H1 (cell line): ENCODE measurements at regions not wholly inside any gene's neighbourhood (a gene's known extent, or its start where the extent isn't known, plus 50 kb on each side); places are given as distances from the start of the nearest gene placed in this dataset.

Experiments
- CTCF ChIA-PET: fragments of 300-600 bp; sonication (Branson Sonifier 250); formaldehyde crosslinking; loops from one replicate; lab custom pipeline; 2021; ENCODE audit not compliant: partially characterized antibody; lab: Charles Lee
- POLR2A ChIA-PET: fragments of 300-600 bp; sonication (Branson Sonifier 250); formaldehyde crosslinking; loops from one replicate; lab custom pipeline; 2021; ENCODE audit warnings: inconsistent platforms; ENCODE audit not compliant: partially characterized antibody; lab: Charles Lee
- DNase-seq, 2 experiments: peaks; one replicate each; pipeline versions ENCODE4 v3.0.0 to v3.0.0-alpha.2; 2010 to 2022; ENCODE audit warnings: low spot score in 2 of 2, low read depth in 1 of 2, mixed read lengths in 1 of 2
- FAIRE-seq: peaks from 2 replicates; lab custom pipeline; 2011; peaks lifted over from hg19 to GRCh38; lab: Jason Lieb, UNC
- H2AFZ ChIP-seq: 2 replicates; pipeline ENCODE4 v1.8.1; 2012; ENCODE audit warnings: low read length, inconsistent platforms
- H2AK5ac ChIP-seq: 2 replicates; pipeline ENCODE4 v1.6.1; 2013; ENCODE audit warnings: low read depth, low read length
- H2BK120ac ChIP-seq: replicated peaks from 2 replicates; pipeline ENCODE3; 2013; ENCODE audit warnings: low read depth, low read length, inconsistent platforms
- H2BK12ac ChIP-seq: 2 replicates; pipeline ENCODE4 v1.6.1; 2013; ENCODE audit warnings: low read depth, low read length
- H2BK15ac ChIP-seq: 2 replicates; pipeline ENCODE4 v1.6.1; 2013; ENCODE audit warnings: low read length
- H2BK20ac ChIP-seq: 2 replicates; pipeline ENCODE4 v1.6.1; 2013; ENCODE audit warnings: low read length
- H2BK5ac ChIP-seq: 2 replicates; pipeline ENCODE4 v1.6.1; 2013; ENCODE audit warnings: low read depth, low read length
- H3K14ac ChIP-seq: 2 replicates; pipeline ENCODE4 v1.6.1; 2013; ENCODE audit warnings: inconsistent platforms; ENCODE audit not compliant: insufficient read length
- H3K18ac ChIP-seq: 2 replicates; pipeline ENCODE4 v1.6.1; 2013; ENCODE audit warnings: low read length; ENCODE audit errors: extremely low read depth
- H3K23ac ChIP-seq: 2 replicates; pipeline ENCODE4 v1.6.1; 2013; ENCODE audit warnings: inconsistent platforms; ENCODE audit not compliant: insufficient read length
- H3K23me2 ChIP-seq: 2 replicates; pipeline ENCODE4 v1.6.1; 2013; ENCODE audit warnings: low read depth, low read length
- H3K27ac ChIP-seq: 2 replicates; pipeline ENCODE4 v1.6.1; 2011; ENCODE audit warnings: low read depth, low read length, inconsistent platforms
- H3K27me3 ChIP-seq, 4 experiments: replicated peaks in 1 of 4; 1 replicate in 1 of 4; 2 replicates in 3 of 4; pipeline versions ENCODE4 v1.6.1 to v1.8.1; 2011 to 2013; ENCODE audit warnings: low read length in 3 of 4, mild to moderate bottlenecking in 3 of 4, inconsistent platforms in 2 of 4, mixed read lengths in 2 of 4, moderate library complexity in 1 of 4; ENCODE audit not compliant: control insufficient read depth in 3 of 4, insufficient read depth in 3 of 4; ENCODE audit errors: extremely low read depth in 1 of 4
- H3K36me3 ChIP-seq, 4 experiments: 2 replicates each; pipeline versions ENCODE4 v1.6.1 to v1.8.1; 2011 to 2013; ENCODE audit warnings: mild to moderate bottlenecking in 4 of 4, low read length in 3 of 4, moderate library complexity in 2 of 4, control low read depth in 1 of 4, inconsistent platforms in 1 of 4; ENCODE audit not compliant: insufficient read depth in 4 of 4, control insufficient read depth in 2 of 4
- H3K4ac ChIP-seq: replicated peaks from 2 replicates; pipeline ENCODE3; 2013; ENCODE audit warnings: low read length, low read depth, mixed read lengths, inconsistent platforms; ENCODE audit not compliant: insufficient read length
- H3K4me1 ChIP-seq, 4 experiments: replicated peaks in 1 of 4; 1 replicate in 1 of 4; 2 replicates in 3 of 4; pipeline versions ENCODE4 v1.6.1 to v1.8.1; 2011 to 2013; ENCODE audit warnings: low read length in 3 of 4, inconsistent platforms in 2 of 4, mixed read lengths in 1 of 4; ENCODE audit not compliant: insufficient read depth in 4 of 4, control insufficient read depth in 3 of 4
- H3K4me2 ChIP-seq, 2 experiments: 2 replicates each; pipeline versions ENCODE4 v1.6.1 to v1.8.1; 2011 to 2013; ENCODE audit warnings: low read depth in 2 of 2, low read length in 2 of 2, control low read depth in 1 of 2, inconsistent platforms in 1 of 2, mild to moderate bottlenecking in 1 of 2; ENCODE audit not compliant: insufficient read depth in 1 of 2
- H3K4me3 ChIP-seq, 4 experiments: fragments of 200-600, 300-600 bp in 1 of 4; sonication (generic), shearing (Covaris generic), sonication (Bioruptor Twin) in 1 of 4; 2 replicates each; pipeline versions ENCODE4 v1.5.1 to v1.8.1; 2011 to 2016; ENCODE audit warnings: low read length in 4 of 4, low read depth in 3 of 4, control low read depth in 2 of 4, inconsistent platforms in 2 of 4, mild to moderate bottlenecking in 2 of 4, mixed read lengths in 1 of 4, moderate library complexity in 1 of 4; ENCODE audit not compliant: insufficient read depth in 2 of 4; ENCODE audit errors: extremely low read depth in 1 of 4
- H3K56ac ChIP-seq: replicated peaks from 2 replicates; pipeline ENCODE3; 2013; ENCODE audit warnings: low read depth, mild to moderate bottlenecking, mixed read lengths, low read length, inconsistent platforms; ENCODE audit not compliant: insufficient read length
- H3K79me1 ChIP-seq: 2 replicates; pipeline ENCODE4 v1.6.1; 2013; ENCODE audit warnings: low read depth, low read length, control low read depth
- H3K79me2 ChIP-seq, 2 experiments: 2 replicates each; pipeline versions ENCODE4 v1.6.1 to v1.8.1; 2012 to 2013; ENCODE audit warnings: low read length in 2 of 2, mild to moderate bottlenecking in 2 of 2, inconsistent platforms in 1 of 2; ENCODE audit not compliant: insufficient read depth in 2 of 2, control insufficient read depth in 1 of 2
- H3K9ac ChIP-seq, 4 experiments: replicated peaks in 1 of 4; 1 replicate in 1 of 4; 2 replicates in 3 of 4; pipeline versions ENCODE4 v1.6.1 to v1.8.1; 2011 to 2013; ENCODE audit warnings: low read depth in 3 of 4, low read length in 3 of 4, control low read depth in 2 of 4, mild to moderate bottlenecking in 2 of 4, moderate library complexity in 2 of 4, inconsistent platforms in 1 of 4; ENCODE audit errors: extremely low read depth in 1 of 4
- H3K9me3 ChIP-seq, 2 experiments: 2 replicates each; pipeline versions ENCODE4 v1.6.1 to v1.8.1; 2012 to 2013; ENCODE audit warnings: mild to moderate bottlenecking in 2 of 2, moderate library complexity in 2 of 2, control low read depth in 1 of 2, inconsistent platforms in 1 of 2, low read depth in 1 of 2, low read length in 1 of 2, mixed read lengths in 1 of 2; ENCODE audit not compliant: insufficient read depth in 2 of 2
- H4K20me1 ChIP-seq, 2 experiments: replicated peaks in 1 of 2; 2 replicates each; pipeline versions ENCODE3 to v1.8.1; 2011 to 2013; ENCODE audit warnings: inconsistent platforms in 2 of 2, low read length in 2 of 2, mild to moderate bottlenecking in 1 of 2; ENCODE audit not compliant: insufficient read depth in 2 of 2, control insufficient read depth in 1 of 2
- H4K5ac ChIP-seq: 2 replicates; pipeline ENCODE4 v1.6.1; 2013; ENCODE audit warnings: low read length, low read depth, mixed read lengths, inconsistent platforms; ENCODE audit not compliant: insufficient read length
- H4K8ac ChIP-seq: 2 replicates; pipeline ENCODE4 v1.8.0; 2013; ENCODE audit warnings: mild to moderate bottlenecking, moderate library complexity, low read length, inconsistent platforms; ENCODE audit not compliant: insufficient read depth; ENCODE audit errors: extremely low read depth
- H4K91ac ChIP-seq: replicated peaks from 2 replicates; pipeline ENCODE3; 2013; ENCODE audit warnings: low read length, mixed read lengths, inconsistent platforms; ENCODE audit not compliant: insufficient read length
- ATF2 ChIP-seq: IDR thresholded peaks from 2 replicates; pipeline ENCODE4 v1.6.1; 2012; ENCODE audit warnings: low read length, inconsistent platforms
- ATF3 ChIP-seq: IDR thresholded peaks from 2 replicates; pipeline ENCODE4 v1.6.1; 2011; ENCODE audit warnings: low read depth, mild to moderate bottlenecking, low read length; ENCODE audit not compliant: insufficient read depth
- EGR1 ChIP-seq: IDR thresholded peaks from 2 replicates; pipeline ENCODE4 v1.6.1; 2011; ENCODE audit warnings: low read depth, low read length, borderline replicate concordance
- EZH2 ChIP-seq: fragments of 200-600 bp; sonication (generic); IDR thresholded peaks from 2 replicates; pipeline ENCODE4 v1.7.1; 2012; ENCODE audit warnings: low read depth, mild to moderate bottlenecking, moderate library complexity, low read length, inconsistent platforms; ENCODE audit not compliant: severe bottlenecking
- MAX ChIP-seq: IDR thresholded peaks from 2 replicates; pipeline ENCODE4 v1.6.1; 2012; ENCODE audit warnings: inconsistent platforms
- SIX5 ChIP-seq: IDR thresholded peaks from 2 replicates; pipeline ENCODE4 v1.6.1; 2011; ENCODE audit warnings: mild to moderate bottlenecking, low read depth, low read length
- SP4 ChIP-seq: IDR thresholded peaks from 2 replicates; pipeline ENCODE4 v1.6.1; 2012; ENCODE audit warnings: low read length, inconsistent platforms
- TAF1 ChIP-seq: IDR thresholded peaks from 2 replicates; pipeline ENCODE4 v1.6.1; 2011; ENCODE audit warnings: mild to moderate bottlenecking, low read depth, low read length
- TAF7 ChIP-seq: optimal IDR thresholded peaks from 2 replicates; pipeline ENCODE3; 2011; ENCODE audit warnings: low read depth, mild to moderate bottlenecking, inconsistent platforms, low read length, moderate library complexity, borderline replicate concordance
- TEAD4 ChIP-seq: IDR thresholded peaks from 2 replicates; pipeline ENCODE4 v1.6.1; 2012; ENCODE audit warnings: low read depth, low read length, inconsistent platforms, mixed read lengths
- USF2 ChIP-seq: IDR thresholded peaks from 2 replicates; pipeline ENCODE4 v1.6.1; 2011; ENCODE audit warnings: low read length, improper control_type of control experiment
- WGBS, 2 experiments: shearing (Covaris generic) in 1 of 2; methylation state at CpG; one replicate each; pipeline versions ENCODE4 v1.1.6 to v1.1.7; 2013 to 2015; ENCODE audit warnings: low lambda C conversion rate in 2 of 2, mixed read lengths in 2 of 2, inconsistent platforms in 1 of 2, low coverage in 1 of 2, missing lambda C conversion rate in 1 of 2; ENCODE audit not compliant: insufficient replicate concordance in 2 of 2, insufficient coverage in 1 of 2, insufficient read length in 1 of 2; ENCODE audit errors: extremely low coverage in 1 of 2, missing lambda C conversion rate in 1 of 2; 5-methylcytosine and 5-hydroxymethylcytosine counted together

- Histone ChIP-seq H2BK5ac (no peak overlapping the region), H2BK20ac (no peak overlapping the region), H3K36me3 (no peaks in the 10 kb centered on the region), H4K5ac (no peak overlapping the region), H3K23ac (no peak overlapping the region), H2AK5ac (no peak overlapping the region), H3K79me1 (no peaks in the 10 kb centered on the region), H3K4me2 (no peak overlapping the region), H4K8ac (no peak overlapping the region), H2BK120ac (no peak overlapping the region), H3K79me2 (no peaks in the 10 kb centered on the region), H3K4me1 (0 out of 7 replicates have a peak, but pooled peaks cover 0 to 2% (median 0%) of the 10 kb centered on the region in 4 experiments), H4K20me1 (no peaks in the 10 kb centered on the region), H3K23me2 (no peaks in the 10 kb centered on the region), H3K4ac (no peak overlapping the region), H3K9ac (no peak overlapping the region), H3K27ac (no peak overlapping the region), H2BK12ac (no peak overlapping the region), H3K56ac (no peak overlapping the region), H3K9me3 (no peaks in the 10 kb centered on the region), H3K18ac (no peak overlapping the region), H2AFZ (no peak overlapping the region), H3K14ac (no peak overlapping the region), H2BK15ac (no peak overlapping the region), H3K27me3 (no peaks in the 10 kb centered on the region), H3K4me3 (no peak overlapping the region), H4K91ac (no peak overlapping the region)
- no peak for FAIRE-seq
- ChIA-PET POLR2A (interaction anchor here (1.3 to 1.5 kb wide), 3 partner anchors 14 to 66 kb away, joined by 3 to 4 read pairs (median 3); no protein-coding TSS in a partner anchor), CTCF (interaction anchor here (1.0 kb wide), 1 partner anchor 19 kb away, joined by 3 read pairs; no protein-coding TSS in a partner anchor)
- WGBS, 2 experiments, result 82% methylated on average over 1 of the region's 1 CpG; no CpG with 5 or more reads in 1 of the 2 experiments
- no peak for DNase-seq
- TF ChIP-seq ATF3, result no peak
- no peak for TF ChIP-seq TAF7
- TF ChIP-seq SIX5, result no peak
- no peak for TF ChIP-seq EGR1
- TF ChIP-seq MAX, result no peak
- TF ChIP-seq EZH2, result no peak
- TF ChIP-seq ATF2, result no peak
- TF ChIP-seq TEAD4, result no peak
- no peak for TF ChIP-seq USF2
- TF ChIP-seq TAF1, result no peak
- no peak for TF ChIP-seq SP4
These were observed 475.2 kb upstream of the EPHA7 start for GRCh38 chr6:93894521-93894920.
